NCI-H2196 (cell line): ENCODE measurements at regions not wholly inside any gene's neighbourhood (a gene's known extent, or its start where the extent isn't known, plus 50 kb on each side); places are given as distances from the start of the nearest gene placed in this dataset.

ENCODE experiments used
- DNase-seq: peaks from one replicate; lab custom pipeline; 2025; ENCODE audit not compliant: unreplicated experiment; lab: John Stamatoyannopoulos, UW

DNA sequence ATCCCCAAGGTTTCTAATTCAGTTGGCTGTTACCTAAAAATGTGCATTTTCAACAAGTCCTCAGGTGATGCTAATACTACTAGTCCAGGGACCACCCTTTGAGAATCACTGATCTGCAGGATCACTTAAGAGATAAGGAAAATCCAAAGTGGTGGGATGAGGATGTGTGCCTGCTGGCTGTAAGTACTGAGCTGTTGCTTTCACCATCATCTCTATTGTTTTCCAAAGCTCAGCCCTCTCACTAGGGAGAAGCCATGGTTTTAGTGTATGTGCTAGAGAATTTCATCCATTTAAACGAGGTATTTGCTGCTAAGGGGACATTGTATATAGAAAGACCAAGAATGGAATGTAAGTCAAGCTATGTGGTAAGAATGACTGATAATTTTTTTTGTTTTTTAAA is 202.3 kb downstream of the KIF21A start:
- no peak for DNase-seq

DNA sequence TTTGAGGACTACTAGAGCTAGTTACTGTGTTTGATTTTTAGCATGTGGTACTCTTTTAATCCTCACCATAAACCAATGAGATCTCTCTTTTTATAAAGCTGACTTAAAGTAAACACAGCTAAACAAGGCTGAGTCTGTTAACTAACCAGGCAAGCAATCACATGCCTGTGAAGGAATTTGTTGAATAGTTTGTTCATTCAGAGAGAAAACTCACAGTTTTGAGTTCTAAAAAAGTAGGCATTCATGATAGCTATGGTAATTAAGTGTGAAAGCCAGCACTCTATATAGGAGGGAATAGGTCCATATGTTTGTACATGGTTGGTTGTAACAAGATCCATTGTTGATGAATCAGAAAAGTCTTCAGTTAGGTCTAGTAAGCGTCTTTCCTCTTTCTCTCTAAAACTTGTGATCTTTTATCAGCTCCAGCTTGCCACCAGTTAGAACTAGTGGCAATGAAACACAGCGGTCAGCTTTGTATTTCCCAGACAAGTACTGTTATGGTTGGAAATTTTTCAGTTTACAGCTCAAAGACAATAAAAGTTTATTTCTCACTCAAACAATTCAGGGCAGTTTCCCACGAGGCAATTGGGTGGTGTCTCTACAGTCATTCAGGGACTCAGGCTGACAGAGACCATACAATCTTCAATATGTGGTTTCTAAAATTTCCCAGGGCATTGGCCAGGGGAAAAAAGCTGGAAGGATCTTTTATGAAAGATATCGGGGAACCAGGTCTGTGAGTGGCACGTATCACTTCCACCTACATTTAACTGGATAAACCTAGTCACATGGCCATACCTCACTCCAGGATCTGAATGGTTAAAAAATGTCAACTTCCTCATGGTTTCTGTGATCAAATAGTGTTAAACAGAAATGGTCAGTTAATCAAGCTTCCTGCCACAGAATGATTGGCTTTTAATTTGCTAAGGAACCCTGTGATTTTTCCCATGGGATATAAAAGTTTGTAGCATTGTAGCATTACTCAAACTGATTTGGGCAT is 203.1 kb downstream of the KIF21A start:
- no peak for DNase-seq

- DNase-seq, result no peak
Observed at GRCh38 chr12:39237004-39237403, 205.9 kb downstream of the KIF21A start.

DNA sequence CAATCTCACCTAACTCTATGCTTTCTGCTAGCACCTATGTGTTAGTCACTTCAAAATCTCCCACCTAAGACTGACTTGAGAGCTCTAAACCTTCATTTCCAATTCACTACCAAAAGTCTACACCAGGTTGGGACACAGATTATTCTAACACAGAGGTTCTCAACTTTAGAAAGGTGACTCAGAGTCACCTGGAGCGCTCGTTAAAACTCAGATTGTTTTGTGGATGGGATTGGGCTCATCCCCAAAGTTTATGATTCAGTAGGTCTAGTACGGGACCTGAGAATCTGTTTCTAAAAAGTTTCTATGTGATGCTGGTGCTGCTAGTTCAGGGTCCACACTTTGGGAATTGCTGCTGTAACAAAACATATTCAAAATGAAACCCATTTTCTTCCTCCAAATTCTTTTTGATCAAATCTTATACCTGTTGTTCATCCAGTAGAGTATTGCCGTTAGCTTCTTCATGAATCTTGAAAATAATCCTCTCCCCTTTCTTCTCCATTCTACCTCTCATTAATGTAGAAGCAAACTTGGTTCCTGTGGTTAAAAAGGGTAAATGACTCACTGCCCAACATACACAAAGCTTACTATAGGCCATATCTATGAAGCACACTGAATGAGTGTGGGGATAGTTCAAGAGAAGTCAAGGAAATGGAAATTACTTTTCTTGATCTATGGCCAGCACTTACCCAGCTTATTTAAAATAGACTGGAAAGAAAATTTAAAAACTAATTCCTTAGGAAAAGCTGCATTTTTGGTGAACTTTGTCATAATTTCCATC is 206.7 kb downstream of the KIF21A start:
- DNase-seq, result no peak

GRCh38 chr12:39230086-39230485 is 212.8 kb downstream of the KIF21A start:
- no peak for DNase-seq

DNA sequence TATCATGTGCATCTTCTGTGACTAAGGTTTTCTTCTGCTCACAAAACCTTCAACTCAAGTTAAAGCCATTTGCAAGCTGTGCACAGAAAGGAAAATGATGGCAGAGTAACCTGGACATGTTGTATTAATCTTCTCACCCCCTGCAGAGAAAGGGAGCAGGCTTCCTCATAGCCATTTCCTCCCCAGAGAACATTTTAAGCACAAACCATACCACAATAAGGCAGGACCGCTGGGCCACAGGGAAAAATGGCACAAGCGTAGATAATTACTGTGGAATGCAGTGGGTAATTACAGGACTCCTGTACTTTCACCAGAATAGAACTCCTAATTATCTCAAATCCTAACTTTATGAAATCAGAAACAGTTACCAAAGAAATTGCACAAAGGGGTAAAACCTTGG is 215.7 kb downstream of the KIF21A start:
- no peak for DNase-seq

DNA sequence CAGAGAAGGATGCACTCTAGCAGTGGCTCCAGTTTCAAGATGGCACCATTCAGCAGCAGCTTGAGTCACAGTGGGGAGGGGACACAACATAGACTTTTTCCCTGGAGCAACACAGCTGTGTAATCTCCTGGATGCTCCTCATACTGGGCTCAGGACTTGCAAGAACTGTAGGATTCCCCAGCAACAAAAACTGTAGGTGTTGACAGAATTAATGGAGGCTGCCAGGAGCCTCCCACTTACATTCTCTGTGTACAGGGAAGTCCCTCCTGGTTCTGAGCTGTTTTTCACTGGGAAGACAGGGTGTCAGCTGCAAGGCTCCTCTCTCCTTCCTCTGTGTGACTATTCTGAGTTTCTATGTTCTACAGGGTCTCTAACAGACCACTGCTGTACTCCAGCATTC is 217.9 kb downstream of the KIF21A start:
- no peak for DNase-seq

- DNase-seq, result no peak
Observed at GRCh38 chr12:39205969-39206368, 237.0 kb downstream of the KIF21A start.

GRCh38 chr12:39199351-39199750 is 243.6 kb downstream of the KIF21A start:
- no peak for DNase-seq

GRCh38 chr12:39188689-39189088 is 254.2 kb downstream of the KIF21A start:
- DNase-seq, result no peak

DNA sequence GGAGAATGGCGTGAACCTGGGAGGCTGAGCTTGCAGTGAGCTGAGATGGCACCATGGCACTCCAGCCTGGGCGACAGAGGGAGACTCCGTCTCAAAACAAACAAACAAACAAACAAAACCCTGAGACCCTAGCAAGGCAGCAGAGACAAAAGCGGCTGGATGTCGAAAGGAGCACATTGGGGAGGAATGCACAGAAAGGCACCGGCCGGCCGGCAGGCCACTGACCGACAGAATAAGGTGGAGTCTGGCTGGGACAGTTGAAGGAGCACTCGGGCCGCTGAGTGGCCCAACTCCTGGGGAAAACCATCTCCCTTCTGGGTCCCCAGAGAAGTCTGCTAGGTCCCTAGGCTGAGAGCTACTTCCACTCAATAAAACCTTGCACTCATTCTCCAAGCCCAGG is 256.2 kb downstream of the KIF21A start:
- DNase-seq, result no peak

- DNase-seq, result no peak
Observed at GRCh38 chr12:39178837-39179236, 264.1 kb downstream of the KIF21A start.

DNA sequence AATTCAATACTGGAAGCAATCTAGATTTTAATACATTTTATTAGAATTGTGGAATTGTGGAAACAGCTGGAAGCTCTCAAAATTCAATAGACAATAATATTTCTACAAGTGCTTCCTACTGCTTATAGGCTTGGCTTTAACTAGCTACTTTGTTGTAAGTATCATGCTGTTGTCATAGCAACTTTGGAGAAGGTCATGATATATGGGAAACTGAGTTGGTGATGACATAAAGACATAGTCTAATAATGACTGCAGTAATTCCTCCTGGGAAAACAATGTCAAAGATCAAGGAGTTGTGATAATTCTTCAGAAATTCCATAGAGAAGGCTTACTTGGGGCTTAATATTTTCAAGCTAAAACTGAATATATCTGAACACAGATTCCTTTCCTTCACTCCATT is 266.6 kb downstream of the KIF21A start:
- no peak for DNase-seq

- no peak for DNase-seq
Observed at GRCh38 chr12:39173726-39174125, 268.3 kb upstream of the CPNE8 start.

- DNase-seq, result no peak
Observed at GRCh38 chr12:39165338-39165737, 259.9 kb upstream of the CPNE8 start.

DNA sequence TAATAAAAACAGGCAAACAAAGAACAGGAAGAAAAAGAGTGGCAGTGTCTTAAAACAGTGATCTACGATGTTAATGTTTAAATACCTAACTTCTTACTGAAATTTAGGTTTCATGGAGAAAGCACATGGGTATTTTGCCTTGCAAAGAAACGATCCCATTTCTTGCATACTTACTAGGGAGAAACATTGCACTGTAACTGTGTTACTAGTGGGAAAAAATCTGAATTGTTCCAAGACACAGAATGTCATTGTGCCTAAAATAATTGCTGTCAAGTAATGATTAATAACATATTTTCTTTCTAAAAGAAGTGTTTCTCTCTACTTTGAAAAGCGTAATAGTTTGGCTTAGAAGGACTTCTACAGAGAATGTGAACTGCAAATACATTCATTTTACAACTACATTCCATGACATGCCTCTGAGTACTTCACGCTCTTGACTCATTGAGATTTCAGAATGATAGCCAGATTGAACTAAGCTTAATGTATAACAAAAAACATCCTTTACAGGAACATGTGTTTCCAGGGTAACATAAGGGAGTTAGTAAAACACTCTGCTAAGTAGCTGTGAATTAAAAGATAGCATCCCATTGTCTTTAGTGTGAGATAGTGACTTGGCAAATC is 256.2 kb upstream of the CPNE8 start:
- no peak for DNase-seq

DNA sequence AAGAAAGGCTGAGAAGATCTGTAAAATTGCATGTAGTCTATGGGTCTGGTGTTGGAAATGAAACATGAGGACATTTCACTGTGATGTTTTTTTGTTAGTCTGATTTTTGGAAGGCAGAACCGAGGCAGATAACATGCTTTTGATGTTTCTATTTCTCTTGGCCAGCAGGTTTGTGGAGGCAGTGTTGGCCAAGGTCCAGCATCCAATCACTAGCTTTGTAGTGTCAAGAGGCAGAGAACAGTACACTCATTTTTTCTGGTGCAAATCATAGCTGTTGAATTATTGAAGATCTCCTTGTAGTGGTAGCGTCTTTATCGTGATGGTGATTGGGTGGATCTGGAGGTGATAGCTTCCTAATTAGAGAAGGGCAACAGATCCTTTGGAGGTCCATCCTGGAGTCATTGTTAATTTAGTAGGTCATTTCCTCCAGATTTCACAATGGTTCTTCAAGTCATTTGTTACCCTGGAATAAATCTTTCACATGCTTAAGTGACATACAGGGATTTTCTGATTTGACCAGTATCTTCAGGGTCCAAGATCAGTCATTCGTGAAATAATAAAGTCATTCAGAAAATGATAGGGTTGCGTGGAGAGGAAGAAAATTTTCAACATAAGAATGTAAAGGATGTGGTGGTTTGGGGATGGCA is 252.4 kb upstream of the CPNE8 start:
- no peak for DNase-seq

- DNase-seq, result no peak
Observed at GRCh38 chr12:39145175-39145999, 240.0 kb upstream of the CPNE8 start.

GRCh38 chr12:39144613-39145061 is 239.2 kb upstream of the CPNE8 start:
- no peak for DNase-seq

GRCh38 chr12:39138268-39138667 is 232.9 kb upstream of the CPNE8 start:
- DNase-seq, result no peak
